T-helper 2 cell (primary cell): ENCODE measurements at regions not wholly inside any gene's neighbourhood (a gene's known extent, or its start where the extent isn't known, plus 50 kb on each side); places are given as distances from the start of the nearest gene placed in this dataset.
"Not testable (repeated sequence)": the region's sequence is repeated elsewhere in the genome, so short reads cannot be mapped to it uniquely, and the experiment has no call there.

Experiments
- DNase-seq, 5 experiments: peaks; one replicate each; pipeline versions ENCODE4 v3.0.0 to v3.0.0-alpha.2; 2012 to 2022

DNA sequence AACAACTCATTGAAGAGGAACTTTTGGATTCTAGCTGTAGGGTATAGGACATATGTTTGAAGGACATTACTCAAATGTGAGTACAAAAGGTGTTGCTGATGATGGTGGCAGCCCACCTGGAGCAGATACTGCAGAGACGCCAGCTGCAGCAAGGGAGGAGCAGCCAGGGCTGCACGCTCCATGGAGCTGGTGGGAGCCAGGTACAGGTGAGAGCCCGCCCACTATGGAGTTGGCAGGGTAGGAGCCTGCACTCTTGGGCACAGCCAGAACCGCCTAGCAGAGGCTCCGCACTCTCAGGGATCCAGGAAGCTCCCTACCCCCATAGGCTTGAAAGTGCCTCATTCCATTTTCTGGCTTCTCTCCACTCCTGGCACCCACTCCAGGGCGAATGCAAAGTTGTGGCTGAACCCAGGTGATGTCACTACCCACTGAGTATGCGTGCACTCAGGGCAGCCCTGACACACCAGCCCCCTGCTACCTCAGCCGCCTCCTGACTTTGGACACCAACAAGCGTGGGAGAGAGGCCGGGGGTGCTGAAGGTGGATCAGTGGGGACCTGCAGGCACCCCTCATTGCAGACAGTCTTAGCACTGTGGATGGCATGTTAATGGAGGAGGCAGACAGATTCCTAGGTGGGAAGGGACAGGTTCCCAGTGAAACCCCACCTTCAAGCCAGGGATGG, 761.1 kb downstream of the IPMK start:
- DNase-seq: no peak

DNA sequence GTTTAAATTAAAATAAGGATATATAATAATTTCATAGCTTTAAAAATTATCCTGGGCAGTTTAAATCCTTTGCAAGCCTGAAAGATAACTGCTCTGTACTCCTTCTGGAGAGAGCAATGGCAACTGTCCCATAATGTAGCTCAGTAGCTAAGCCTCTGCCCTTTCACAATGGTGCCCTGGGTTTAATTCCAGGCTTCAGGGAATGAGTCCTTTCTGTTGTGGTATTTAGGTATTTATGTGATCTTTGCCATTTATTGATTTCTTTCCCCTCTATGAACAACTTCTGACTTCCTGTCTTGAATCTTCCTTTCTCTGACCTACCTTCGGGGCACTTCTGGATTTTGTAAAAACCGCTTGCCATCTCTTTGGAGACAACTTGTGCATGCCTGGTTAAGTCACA, 773.2 kb downstream of the IPMK start:
- DNase-seq: no peak

DNA sequence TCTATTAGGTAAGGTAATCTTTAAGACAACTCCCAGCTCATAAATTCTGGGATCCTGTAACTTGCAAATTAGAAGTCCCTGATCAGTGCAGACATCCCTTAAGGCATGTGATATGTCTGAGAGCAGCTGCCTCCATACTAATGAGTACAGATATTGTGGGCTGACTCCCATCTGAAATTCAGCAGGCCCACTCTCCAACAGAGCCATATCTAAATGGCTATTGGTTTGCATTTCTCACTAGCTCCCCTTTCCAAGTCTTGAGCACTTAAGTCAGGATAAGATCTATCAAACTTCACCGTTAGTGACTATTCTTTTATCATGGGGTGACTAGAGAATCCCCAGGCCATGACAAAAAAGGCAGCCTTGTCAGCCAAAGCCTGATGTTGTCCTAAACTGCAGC, 785.4 kb downstream of the IPMK start:
- no peak for DNase-seq

DNA sequence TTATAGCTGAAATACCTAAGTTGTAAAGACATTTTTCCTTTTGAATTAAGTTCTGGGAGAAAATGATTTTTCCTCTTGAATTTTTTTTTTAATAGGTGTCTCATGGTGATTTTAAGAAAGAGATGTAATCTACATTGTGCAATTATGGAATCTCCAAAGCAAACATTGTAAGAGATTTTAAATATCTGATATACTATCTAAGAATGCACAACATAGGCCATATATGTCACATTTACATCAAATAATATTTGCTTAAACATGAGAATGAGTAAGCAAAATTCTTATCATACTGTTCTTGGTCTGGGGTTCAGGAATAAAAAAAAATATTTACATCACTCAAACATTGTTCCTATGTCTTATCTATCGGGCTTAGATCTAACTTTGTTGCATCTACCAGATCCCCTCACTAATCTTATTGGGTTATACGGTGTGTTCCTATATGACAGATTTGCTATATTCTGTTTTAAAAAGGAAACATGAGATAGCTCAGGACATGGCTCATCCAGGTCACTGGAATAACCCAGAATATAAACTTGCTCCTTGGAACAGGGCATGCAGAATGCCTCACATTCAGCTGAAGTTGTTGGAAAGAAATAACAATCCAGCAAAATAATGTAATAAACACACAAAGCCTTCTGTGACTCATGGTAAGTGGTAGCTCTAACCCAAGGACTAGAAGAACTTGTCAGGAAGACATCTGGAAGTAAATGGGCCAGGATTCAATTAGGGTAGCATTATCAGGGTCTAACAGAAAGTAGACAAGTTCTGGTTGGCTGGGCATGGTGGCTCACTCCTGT, 794.7 kb downstream of the IPMK start:
- no peak for DNase-seq

DNA sequence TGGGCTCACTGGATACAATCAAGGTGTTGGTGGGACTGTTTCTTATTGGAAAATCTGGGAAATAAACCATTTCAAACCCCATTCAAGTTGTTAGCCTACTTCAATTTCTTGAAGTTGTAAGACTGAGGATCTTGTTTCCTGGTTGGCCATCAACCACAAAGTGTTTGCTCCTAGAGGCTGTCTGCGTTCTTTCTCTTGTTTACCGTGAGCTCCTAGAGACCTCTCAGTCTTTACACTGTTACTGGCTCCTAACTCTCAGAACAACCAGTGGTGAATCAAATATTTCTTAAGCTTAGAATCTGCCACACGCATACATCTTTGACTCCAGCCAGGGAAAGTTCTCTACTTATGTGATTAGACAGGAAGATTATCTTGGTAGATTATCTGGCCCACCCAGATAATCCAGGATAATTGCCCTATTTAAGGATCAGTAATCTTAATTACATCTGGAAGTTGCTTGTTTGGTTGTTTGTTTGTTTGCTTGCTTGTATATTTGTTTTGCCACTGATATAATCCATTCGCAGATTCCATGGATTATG, 798.7 kb downstream of the IPMK start:
- no peak for DNase-seq

DNA sequence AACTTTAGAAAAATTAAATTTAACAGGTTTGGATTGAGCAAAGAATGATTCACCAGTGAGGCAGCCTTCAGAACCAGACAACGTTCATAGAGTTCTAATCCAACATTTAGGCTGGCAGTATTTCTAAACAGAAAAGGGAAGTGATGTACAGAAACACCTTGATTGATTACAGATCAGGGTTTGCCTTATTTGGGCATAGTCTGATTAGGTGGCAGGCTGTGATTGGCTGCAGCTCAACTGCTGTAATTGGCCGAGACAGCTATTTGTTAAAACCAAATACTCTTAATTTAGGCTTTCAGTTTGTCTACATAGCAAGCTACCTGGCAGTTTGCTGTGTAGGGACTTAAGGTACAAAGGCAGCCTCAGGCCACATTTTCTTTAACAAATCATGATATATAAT, 802.5 kb downstream of the IPMK start:
- no peak for DNase-seq

DNA sequence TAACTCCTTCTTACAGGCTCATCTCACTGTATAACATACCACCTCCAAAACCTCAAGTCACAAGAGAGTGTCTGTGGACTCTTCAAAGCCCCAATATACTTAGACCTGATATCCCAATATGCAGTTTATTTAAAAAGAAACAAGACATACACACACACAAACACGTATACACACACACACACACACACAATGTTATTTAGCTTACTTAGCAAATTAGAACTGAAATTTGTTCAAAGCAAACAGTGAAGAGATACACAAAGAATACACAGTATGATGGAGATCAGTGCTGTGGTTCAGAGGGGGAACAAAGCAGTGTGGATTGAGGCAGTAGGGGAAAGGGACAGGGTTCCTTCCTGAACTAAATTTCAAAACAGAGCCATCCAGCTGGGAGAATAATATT, 807.2 kb downstream of the IPMK start:
- DNase-seq: no peak

DNA sequence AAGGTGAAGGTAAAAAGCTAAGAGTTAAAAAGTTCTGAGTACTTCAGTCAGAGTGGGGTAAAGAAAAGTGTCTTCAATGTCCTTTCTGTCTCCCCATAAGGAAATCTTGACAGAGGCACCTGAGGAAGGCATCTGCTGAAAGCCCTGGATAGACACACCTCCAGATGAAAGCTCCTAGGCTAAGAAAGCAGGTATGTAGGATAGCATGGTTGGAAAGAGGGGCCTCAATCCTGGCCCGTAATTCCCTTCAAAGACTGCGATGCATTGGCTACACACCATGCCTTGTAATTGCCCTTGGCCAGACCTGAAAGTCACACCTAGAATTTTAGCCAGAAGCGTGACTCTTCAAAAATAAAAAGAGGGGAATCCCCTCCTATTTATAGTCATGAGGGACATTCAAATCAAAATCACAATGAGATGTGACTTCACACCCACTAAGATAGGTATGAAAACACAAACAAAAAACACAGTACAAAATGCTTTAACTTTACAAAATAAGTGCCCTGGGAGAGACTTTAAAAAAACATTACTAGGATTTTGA, 809.7 kb downstream of the IPMK start:
- DNase-seq: no peak

DNA sequence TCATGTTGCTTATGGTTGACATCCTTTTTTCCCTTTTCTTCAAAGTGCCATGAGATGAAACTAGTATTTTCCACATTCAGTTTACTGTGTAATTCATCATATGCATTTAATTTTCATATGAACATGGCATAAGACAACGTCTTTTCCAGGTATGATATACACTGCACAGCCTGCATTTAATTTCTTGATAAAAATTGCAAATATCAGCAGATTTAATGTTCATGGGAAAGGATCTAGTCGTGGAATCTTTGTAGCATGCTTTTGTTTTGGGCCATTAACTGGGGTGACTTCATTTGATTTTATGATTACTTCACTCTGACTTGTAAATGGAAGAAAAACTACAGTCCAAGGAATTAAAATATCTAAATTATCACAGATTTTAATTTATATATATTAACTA, 837.3 kb downstream of the IPMK start:
- no peak for DNase-seq

DNA sequence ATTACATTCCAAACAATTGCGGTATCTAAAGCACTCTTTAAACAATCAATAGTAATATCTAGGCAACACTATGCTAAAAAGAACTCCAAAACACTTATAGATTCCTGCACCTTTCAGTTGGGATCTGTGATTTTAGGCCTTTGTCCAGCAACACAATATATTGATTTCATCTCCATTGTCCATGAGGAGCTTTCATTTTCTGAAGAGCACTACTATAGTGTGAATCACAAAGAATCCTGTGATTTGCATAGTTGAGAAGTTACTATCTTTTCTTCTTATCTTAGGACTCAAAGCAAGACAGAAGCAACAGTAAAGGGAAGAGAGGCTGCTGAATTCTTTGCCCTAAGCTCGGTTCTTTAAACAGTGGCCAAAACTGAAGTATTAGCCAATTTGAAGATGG, 846.8 kb downstream of the IPMK start:
- no peak for DNase-seq

DNA sequence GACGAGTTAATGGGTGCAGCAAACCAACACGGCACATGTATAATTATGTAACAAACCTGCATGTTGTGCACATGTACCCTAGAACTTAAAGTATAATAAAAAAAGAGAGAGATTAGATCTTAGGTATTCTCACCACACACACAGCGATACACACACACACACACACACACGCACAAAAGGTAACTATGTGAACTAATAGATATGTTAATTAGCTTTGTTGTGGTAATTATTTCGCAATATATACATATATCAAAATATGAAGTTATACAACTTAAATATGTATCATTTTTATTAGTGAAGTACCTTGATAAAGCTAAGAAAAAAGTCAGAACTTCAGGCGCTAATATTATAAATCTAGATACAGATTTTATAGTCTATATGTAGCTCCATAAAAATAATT, 849.2 kb downstream of the IPMK start:
- DNase-seq: no peak

DNA sequence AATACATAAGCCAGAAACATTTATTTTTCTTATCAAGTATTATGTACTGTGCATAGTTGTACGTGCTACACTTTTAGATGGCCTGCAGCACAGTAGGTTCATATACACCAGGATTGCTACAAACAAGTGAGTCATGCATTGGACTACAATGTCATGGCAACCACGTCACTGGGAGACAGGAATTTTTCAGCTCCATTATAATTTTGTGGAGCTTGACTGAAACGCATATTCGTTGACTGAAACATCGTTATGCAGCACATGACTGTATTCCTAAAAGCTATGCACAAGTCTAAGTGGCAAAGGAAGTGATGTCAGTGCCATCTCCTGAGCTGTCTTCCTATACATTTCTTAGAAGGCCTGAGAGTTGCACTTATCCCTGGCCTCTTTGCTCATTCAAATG, 871.8 kb downstream of the IPMK start:
- no peak for DNase-seq

DNA sequence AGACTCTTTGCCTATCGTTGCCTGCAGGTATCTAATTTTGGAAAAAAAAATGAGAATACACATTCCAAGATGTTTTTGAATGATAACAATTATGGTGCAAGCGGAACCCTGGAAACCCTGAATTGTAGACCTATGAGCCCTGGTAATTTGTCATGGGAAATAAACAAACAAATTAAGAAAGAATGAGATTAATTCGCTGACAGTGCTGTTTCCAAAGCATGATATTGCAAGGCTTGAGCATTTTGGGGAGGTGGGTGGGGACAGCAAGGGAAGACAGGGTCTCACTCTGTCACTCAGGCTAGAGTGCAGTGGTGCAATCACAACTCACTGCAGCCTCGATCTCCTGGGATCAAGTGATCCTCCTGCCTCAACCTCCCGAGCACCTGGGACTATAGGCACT, 900.3 kb downstream of the IPMK start:
- DNase-seq: no peak

DNA sequence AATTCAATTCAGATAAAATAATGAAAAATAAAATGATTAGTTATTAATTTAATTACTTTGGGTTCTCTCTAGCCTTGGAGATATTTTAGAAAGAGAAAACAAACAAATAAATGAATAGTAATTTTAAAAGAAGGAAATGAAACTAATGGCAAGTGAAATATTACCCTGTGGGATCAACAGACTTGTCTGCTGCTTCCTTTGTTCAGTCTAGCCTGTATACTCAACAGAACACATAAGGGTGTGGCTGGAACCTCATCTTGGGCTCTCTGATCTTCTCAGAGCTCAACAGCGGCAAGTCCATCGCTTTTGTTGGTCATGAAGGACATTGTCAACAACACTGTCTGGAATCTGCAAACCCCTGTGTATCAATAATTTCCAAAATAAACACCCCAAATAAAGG, 904.9 kb downstream of the IPMK start:
- DNase-seq: no peak

DNA sequence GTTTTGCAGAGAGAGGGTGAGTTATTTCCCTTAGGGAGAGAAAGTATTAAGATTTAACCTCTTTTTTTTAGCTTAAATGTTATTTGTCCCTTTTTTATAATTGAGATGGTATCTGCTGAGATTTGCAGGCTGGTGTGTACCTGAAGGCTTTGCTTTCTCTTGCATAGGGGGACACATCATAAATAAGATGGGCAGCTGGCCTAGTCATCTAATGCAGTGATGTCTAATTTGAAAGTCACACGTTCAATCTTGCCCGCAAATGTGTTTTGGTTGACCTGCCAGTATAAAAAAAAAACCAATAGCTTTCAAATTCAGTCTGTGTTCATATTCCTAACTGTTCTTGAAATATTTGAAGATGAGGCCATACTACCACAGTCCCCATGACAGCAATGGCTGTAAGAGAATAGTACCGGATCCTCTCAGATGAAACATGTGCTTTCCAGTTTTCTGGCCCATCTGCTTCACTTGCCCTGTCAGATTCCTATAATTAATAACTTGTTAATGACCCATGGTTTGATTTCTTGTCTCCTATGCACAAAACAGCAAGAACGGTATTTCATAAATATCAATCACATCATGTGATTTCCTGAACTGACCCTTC, 914.2 kb downstream of the IPMK start:
- DNase-seq: no peak

DNA sequence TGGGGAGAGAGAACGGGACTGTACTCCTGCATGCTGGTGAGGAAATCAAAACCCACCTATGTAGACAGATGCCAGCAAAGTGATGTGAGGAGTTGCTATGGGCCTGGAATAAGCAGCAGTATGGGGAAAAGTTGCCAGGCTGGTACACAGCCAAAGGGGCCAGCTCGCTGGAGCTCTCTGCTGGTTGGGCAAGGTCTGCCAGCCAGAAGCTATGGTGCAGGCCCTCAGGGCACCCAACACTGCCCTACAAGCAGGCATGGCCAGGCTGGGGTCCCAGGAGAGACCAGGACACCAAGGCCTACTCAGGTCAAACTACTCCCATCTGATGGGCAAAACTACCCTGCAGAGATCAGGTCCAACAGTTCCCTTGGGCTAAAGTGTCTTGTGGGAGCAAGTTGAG, 916.6 kb downstream of the IPMK start:
- DNase-seq: no peak

DNA sequence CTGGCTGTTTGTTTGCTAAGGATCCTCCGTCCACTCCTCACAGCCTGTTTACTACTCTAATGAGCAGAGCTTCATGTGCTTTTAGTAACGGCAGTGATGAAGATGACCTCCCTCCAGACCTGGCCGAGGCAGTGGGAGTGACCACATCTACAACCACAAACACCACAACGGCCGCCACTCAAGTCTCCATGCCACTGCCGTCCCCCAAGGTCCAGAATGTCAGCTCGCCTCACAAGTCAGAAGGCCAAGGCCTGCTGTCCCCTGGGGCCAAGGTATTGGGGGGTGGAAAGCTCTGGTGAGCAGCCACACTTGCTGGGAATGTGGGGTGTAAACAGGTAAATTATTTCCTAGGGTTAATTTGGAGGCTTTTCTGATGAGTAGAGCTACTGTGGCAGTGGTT, 926.4 kb downstream of the IPMK start:
- DNase-seq: no peak

DNA sequence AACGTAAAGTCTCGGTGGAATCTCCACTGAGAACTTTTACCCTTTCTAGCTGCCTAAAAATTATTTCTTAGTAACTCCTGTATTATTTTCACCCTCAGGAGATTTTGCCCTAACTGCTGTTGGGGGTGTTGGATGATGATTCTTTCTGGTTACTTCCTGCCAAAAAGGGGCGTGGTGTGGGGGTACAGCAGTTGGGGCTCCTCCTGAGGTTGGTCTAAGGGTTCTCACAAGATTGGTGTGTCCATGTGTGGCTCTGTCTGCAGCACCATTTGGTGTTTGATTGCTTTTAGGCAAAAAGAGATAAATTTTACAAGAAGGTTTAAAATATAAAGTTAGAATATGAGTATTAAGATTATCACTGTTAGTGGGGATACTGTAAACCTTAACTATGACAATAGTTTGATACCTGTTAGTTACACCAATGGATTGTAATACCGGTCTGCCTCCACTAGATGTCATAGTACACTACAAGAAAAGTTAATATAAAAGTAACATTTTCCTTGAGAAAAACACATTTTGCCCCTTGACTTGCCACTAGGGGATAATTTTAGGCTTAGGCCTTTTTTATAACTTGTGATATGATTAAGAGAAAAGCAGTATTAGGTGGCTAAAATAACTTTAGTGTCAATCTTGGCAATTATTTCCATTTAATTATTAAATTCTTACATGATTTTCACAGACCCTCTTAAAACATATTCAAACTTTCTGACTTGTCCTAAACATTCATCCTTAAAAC, 928.7 kb downstream of the IPMK start:
- peak in 1 of 5 experiments; percentile 24 for DNase-seq

DNA sequence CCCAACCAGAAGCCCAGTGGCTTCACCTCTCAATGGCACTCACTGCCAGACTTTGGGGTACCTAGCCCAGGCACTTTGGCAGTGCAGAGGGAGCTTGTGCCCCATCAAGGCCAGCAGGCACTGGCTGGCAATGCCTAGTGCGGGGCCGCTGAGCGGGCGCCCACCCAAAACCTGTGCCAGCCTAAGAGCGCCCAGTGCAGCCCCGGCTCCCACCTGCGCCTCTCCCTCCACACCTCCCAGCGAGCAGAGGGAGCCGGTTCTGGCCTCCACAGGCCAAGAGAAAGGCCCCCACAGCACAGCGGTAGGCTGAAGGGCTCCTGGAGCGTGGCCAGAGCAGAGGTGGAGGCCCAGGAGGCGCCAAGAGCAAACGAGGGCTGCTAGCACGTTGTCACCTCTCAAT, 930.8 kb downstream of the IPMK start:
- DNase-seq: no peak

DNA sequence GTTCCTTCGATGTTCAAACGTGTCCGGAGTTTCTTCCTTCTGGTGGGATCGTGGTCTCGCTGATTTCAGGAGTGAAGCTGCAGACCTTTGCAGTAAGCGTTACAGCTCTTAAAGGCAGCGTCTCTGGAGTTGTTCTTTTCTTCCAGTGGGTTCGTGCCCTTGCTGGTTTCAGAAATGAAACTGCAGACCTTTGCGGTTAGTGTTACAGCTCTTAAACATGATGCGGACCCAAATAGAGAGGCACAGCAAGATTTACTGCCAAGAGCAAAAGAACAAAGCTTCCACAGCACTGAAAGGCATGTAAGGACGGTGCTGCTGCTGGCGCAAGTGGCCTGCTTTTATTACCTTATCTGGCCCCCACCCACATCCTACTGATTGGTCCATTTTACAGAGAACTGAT, 931.4 kb downstream of the IPMK start:
- DNase-seq: no peak

DNA sequence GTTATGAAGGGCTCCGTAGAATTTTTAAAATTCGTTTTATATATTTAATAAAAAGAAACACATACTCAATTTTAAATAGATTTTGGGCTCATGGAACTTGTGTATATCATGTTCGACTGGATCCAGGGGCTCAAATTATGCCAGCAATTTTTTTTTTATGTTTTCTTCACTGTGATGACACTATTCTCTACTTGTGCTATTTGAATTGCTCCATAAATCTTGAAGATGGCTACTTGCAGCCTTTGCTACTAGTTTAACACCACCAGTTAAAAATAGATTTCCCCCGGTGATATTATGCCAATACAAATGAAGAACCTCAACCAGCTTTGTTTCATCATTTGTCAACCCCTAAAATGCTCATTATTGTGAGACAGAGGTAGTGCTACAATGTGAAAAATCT, 933.2 kb downstream of the IPMK start:
- DNase-seq: no peak

DNA sequence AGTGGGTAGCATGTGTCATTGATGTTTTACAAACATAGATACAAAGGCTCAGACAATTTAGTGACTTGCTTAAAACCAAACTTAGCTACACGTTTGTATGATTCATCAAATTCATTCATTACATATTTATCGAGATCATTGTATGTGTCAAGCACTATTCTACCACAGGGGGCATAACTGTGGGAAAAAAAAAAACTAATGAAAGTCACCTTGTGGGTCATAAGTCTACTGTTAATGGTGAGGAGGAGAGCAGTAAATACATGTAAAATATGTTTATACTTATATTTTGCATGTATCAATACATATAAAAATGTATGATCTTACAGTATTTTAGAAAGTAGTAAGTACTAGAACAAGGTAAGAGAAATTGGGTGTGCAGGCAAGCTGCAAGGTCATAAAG, 933.8 kb downstream of the IPMK start:
- no peak for DNase-seq

DNA sequence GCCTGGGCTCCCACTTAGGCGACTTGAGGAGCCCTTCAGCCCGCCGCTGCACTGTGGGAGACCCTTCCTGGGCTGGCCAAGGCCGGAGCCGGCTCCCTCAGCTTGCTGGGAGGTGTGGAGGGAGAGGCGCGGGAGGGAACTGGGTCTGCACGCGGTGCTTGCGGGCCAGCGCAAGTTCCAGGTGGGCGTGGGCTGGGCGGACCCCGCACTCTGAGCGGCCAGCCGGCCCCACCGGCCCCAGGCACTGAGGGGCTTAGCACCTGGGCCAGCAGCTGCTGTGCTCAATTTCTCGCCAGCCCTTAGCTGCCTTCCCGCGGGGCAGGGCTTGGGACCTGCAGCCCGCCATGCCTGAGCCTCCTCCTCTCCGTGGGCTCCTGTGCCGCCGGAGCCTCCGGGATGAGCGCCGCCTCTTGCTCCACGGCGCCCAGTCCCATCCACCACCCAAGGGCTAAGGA, 946.3 kb downstream of the IPMK start:
- DNase-seq: not testable (repeated sequence)
